ENCODE measurements at regions not wholly inside any gene's neighbourhood (a gene's known extent, or its start where the extent isn't known, plus 50 kb on each side); places are given as distances from the start of the nearest gene placed in this dataset.
A peak's percentile ranks its signal among the peaks of the same experiment; 100 is the strongest.

DNA sequence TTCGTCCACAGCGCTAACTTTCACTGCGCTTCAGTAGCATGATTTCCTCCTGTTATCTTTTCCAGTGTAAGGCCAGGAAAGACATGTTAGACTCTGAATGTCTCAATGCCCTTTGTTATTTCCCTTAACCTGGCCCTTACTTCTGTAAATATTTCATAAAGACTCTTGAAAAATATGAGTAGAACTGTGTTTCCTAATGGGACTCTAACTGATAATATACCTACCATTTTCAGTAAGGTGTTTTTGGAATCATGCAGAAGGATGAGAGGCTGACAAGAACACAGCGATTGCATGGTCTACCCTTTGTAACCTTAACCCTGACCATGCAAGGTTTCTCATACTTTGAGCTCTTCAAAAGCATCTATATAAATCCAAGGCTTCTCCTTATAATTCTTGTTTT, 550.1 kb downstream of the SLITRK6 start:
- no peak for DNase-seq (ENCODE audit: low read depth in 3 of 3, low spot score in 2 of 3)

DNA sequence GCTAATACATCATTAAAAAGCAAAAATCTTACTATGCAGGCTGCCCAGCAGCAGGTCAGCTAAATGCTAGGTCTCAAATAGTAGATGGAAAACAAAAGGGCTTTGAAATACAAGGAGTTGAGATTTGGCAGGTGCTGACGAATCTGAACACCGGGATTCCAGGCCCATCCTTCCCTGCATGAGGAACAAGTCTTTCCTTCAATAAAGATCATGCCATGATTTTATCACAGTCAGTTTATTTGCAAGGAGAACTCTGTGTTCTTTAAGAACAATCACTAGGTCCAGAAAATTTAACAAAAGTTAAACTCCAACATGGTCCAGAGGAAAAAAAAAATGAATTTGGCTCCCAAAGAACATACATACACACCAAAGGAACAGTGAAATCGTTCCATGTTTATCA, 551.4 kb downstream of the SLITRK6 start:
- DNase-seq (ENCODE audit: low read depth in 3 of 3, low spot score in 2 of 3) = no peak

DNA sequence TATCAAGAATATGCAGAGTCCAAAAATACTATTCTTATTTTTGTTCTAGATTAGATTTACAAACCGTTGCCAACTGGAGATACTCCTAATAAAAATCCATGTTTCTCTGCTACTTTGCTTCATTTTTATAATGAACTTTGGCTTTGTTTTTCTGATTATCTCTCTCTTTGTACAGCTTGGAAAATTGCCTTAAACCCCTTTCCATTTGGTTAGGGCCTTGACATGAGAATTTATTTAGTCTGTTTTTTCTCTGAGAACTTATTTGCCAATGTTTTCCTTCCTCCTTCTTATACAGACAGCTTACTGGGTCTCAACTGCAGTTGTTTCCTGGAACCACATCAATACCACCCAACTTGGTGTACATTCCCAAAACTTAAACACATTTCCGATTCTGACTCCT, 555.4 kb downstream of the SLITRK6 start:
- no peak for DNase-seq (ENCODE audit: low read depth in 3 of 3, low spot score in 2 of 3)

DNA sequence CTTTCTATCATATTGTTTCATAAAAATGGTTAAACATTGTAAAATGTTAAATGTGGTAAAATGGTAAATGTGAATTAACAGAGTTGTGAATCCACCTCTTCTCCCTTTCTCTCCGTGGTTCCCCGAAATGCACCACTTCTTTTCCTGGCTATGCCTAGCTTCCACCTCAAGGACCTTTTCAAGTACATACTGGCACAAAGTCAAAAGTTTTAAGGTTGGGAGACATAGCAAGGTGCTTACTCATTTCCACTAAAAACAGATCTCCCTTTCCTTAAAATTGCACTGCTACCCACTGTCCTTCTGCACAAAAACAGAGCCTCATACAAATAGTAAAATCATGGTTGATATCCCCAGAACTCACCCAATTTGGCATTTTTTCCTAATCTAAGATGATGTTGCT, 558.2 kb downstream of the SLITRK6 start:
- DNase-seq (ENCODE audit: low read depth in 3 of 3, low spot score in 2 of 3) = no peak

DNA sequence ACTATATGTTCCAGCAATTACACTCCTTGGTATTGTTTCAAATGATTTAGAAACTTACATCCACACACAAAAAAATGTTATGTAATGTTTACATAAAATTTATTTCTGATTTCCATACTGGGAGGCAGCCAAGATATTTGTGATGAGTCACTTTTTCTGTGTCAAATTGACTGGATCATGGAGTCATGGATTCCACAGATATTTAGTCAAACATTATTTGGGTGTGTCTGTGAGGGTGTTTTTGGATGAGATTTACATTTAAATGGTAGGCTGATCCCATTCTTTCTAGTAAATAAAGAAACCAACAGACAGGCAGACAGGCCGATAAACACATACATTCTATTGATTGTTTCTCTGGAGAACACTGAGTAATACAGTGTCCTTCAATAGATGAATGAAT, 562.8 kb downstream of the SLITRK6 start:
- DNase-seq (ENCODE audit: low read depth in 3 of 3, low spot score in 2 of 3) = no peak

- DNase-seq (ENCODE audit: low read depth in 3 of 3, low spot score in 2 of 3) = peak in 2 of 3 donors; percentile 32 to 38
Observed at GRCh38 chr13:85230691-85231093, 568.5 kb downstream of the SLITRK6 start.

DNA sequence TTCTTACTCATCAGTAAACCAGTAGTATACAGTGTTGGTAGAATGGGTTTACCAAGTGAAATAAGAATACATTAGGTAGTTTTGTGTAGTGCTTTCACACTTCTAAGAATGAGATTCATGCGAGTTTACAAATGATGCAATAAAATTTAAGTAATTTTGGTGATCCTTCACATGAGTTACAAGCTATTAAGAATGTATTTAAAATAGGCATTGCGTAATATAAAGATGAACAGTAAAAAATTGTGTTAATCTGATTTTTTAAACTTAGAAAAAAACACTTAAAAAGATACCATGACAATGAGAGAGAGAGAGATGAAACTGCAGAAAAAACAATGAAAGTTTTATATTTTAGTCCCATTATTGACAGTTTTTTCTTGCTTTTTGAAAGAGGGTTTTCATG, 570.5 kb downstream of the SLITRK6 start:
- DNase-seq (ENCODE audit: low read depth in 3 of 3, low spot score in 2 of 3) = no peak

GRCh38 chr13:85223883-85224656, 575.1 kb downstream of the SLITRK6 start:
- DNase-seq (ENCODE audit: low read depth in 3 of 3, low spot score in 2 of 3) = no peak

DNA sequence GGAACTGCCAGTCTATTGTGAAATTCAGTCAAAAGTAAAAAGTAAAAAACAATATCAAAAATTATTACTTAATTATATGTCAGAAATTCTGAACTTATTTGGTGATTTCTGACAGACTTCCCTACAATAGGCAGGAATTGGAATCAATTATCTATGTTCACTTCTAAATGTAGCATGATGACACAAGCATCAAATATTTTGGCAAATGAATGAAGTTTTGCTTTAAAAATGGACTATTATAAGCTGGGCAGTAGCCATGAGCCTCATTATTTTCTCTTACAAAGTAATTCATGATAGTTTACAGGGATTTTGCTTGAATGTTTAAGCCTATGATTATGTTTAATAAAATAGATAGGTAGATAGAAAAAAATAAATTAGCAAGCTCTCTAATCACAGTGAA, 582.6 kb downstream of the SLITRK6 start:
- DNase-seq (ENCODE audit: low read depth in 3 of 3, low spot score in 2 of 3) = no peak

DNA sequence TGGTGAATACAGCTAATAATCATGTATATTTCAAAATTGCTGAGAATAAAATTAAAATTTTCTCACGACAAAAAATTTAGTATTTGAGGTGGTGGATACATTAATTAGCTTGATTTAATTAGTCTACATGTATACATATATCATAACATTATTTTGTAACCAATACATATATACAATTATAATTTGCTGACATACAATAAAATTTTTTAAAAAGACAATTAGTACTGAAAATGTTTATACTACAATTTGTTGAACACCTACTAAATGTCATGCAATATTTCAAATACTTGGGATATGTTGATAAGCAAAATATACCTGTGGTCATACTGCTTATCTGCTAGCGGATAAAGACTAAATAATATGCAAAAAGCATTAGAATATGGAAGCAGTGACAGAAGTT, 586.5 kb downstream of the SLITRK6 start:
- DNase-seq (ENCODE audit: low read depth in 3 of 3, low spot score in 2 of 3) = no peak

DNA sequence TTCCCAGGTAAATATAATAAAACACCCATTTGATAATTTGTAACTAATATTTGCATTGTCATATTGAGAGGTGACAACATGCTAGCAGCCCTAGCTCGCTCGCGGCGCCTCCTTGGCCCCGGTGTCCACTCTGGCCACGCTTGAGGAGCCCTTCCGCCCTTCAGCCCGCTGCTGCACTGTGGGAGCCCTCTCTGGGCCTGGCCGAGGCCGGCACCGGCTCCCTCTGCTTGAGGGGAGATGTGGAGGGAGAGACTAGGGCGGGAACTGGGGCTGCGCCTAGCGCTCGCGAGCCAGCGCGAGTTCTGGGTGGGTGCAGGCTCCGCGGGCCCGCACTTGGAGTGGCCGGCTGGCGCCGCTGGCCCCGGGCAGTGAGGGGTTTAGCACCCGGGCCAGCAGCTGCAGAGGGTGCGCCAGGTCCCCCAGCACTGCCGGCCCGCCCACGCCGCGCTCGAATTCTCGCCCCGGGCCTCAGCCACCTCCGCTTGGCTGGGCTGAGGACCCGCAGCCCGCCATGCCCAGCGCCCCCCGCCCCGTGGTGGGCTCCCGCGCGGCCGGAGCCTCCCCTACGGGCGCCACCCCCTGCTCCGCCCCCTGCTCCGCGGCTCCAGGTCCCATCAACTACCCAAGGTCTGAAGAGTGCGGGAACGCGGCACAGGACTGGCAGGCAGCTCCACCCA, 594.4 kb downstream of the SLITRK6 start:
- DNase-seq (ENCODE audit: low read depth in 3 of 3, low spot score in 2 of 3) = no peak

DNA sequence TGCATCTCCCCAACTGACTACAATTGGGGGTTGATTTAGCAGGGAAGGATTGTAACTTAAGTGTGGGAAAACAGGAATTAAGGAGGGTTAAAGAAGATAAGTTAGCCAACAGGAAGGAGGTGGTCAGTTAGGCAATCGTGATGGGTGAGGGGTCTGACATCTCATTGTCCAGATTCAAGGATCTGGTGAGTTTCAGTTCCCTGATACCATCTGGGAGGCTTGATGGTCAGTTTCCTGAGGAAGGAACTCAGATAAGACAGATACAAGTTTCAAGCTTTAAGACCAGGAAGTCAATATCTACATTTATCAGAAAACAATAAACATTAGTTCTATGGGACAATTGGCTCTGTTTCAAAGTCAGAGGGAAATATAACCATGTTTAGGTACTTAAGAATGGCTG, 601.8 kb downstream of the SLITRK6 start:
- DNase-seq (ENCODE audit: low read depth in 3 of 3, low spot score in 2 of 3) = no peak

DNA sequence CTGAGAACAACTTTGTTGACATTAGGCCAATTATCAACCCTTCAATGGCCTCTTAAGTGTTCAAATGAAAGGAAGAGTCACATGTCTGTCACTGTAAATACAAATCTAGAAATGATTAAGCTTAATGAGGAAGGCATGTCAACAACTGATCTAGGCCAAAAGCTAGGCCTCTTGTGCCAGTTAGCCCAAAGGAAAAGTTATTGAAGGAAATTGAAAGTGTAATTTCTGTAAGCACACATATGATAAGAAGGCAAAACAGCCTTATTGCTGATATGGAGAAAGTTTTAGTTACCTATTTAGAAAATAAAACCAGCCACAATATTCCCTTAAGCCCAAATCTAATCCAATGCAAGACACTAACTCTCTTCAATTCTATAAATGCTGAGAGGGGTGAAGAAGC, 604.7 kb downstream of the SLITRK6 start:
- no peak for DNase-seq (ENCODE audit: low read depth in 3 of 3, low spot score in 2 of 3)

GRCh38 chr13:85191996-85192718, 607.1 kb downstream of the SLITRK6 start:
- no peak for DNase-seq (ENCODE audit: low read depth in 3 of 3, low spot score in 2 of 3)

DNA sequence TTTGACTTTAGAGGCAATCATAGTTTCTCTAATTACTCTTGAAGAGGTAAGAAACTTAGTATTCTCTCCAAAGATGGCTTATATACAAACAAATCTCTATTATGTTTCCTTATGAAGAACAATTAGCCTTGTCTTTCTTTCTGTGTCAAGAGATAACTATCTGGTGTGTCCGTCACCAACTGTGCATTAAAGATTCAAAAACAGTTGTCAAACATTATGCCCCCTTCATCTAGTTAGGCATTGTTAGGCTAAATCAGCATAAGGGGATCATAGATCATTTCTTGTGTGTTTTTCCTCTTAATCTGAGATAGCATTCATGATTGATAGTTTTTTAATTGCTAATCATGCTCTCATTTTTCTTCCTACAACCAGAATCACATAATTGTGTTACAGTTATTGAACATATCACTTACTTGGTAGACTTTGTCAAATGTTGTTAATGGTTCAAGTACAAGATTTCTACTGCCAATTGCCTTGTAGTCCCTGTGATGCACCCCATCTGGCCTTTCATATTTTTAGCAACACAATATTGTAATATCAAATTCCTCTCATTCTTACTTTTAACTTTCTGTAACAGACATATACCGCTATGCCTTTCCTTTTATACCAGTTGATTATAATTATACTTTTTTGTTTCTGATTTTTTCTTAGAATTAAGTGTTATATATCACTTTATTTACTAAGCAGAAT, 612.7 kb downstream of the SLITRK6 start:
- DNase-seq (ENCODE audit: low read depth in 3 of 3, low spot score in 2 of 3) = no peak

DNA sequence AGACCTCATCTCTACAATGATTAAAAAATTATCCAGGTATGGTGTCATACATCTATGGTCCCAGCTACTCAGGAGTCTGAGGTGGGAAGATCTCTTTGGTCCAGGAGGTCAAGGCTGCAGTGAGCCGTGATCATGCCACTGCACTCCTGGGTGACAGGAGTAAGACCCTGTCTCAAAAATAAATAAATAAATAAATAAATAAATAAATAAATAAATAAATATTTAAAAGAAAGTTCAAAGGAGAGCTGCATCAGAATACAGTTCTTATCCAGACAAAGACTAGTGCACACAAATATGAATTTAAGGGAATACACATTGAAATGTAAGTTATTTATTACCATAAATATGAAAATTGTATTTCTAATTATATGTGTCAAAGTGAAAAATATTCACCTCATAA, 624.9 kb downstream of the SLITRK6 start:
- no peak for DNase-seq (ENCODE audit: low read depth in 3 of 3, low spot score in 2 of 3)

GRCh38 chr13:85170372-85170771, 628.8 kb downstream of the SLITRK6 start:
- no peak for DNase-seq (ENCODE audit: low read depth in 3 of 3, low spot score in 2 of 3)

DNA sequence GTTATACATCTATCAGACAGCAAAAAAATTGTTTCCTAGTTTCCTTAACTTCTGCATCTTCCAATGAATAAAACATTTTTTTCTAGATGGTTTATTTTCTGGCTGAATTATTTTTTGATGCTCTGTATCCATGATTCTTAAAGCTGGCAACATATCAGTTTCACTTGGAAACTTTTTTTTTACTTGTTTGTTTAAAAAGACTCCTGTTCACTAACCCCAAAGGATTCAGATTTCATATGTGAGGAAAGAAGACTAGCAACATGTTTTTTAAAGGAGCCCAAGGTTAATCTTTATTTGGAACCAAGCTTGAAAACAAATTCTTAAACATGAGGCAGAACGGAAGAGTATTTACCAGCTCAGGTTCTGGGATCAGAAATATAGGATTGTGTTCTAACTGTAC, 632.3 kb downstream of the SLITRK6 start:
- no peak for DNase-seq (ENCODE audit: low read depth in 3 of 3, low spot score in 2 of 3)

DNA sequence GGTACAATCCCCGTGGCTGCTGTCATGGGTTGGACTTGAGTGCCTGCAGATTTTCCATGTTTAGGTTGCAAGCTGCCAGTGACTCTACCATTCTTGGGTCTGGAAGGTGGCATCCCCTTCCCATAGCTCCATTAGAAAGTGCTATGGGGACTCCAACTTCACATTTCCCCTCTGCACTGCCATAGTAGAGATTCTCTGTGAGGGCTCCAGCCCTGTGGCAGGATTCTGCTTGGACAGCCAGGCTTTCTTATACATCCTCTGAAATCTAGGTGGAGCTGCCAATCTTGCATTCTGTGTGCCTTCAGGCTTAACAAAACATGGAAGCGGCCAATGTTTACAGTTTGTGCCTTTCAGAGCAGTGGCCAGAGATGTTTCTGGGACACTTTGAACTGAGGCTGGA, 636.2 kb downstream of the SLITRK6 start:
- no peak for DNase-seq (ENCODE audit: low read depth in 3 of 3, low spot score in 2 of 3)

DNA sequence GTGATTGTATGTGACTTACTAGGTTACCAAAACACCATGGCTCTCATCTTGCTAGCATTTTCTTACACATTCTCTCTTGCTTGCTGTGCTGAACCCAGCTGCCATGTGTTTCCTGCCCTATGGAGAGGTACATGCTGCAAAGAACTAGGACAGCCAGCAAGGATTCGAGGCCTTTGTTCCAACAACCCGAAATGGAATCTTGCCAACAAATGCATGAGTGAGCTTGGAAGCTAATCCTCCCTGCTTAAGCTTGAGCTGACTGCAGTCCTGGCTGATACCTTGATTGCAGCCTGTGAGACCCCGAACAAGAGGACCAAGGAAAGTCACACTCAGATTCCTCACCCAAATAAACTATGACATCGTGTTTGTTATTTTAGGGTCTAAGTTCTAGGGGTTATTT, 651.2 kb downstream of the SLITRK6 start:
- peak in 1 of 3 donors; percentile 25 for DNase-seq (ENCODE audit: low read depth in 3 of 3, low spot score in 2 of 3)

- DNase-seq (ENCODE audit: low read depth in 3 of 3, low spot score in 2 of 3) = no peak
Observed at GRCh38 chr13:85142351-85142927, 656.8 kb downstream of the SLITRK6 start.
